ENCODE measurements at regions not wholly inside any gene's neighbourhood (a gene's known extent, or its start where the extent isn't known, plus 50 kb on each side); places are given as distances from the start of the nearest gene placed in this dataset.

- no peak for DNase-seq
- Mint-ChIP-seq H3K27me3 (peaks cover 49% of the 10 kb centered on the region), H3K9me3 (peaks cover 5 to 26% of the 10 kb centered on the region in 2 donors), H3K4me3 (no peak overlapping the region), H3K27ac (no peak overlapping the region), H3K4me1 (no peaks in the 10 kb centered on the region)
- ATAC-seq = no peak
Measured at GRCh38 chr1:4396551-4396950, 257.9 kb upstream of the AJAP1 start.

DNA sequence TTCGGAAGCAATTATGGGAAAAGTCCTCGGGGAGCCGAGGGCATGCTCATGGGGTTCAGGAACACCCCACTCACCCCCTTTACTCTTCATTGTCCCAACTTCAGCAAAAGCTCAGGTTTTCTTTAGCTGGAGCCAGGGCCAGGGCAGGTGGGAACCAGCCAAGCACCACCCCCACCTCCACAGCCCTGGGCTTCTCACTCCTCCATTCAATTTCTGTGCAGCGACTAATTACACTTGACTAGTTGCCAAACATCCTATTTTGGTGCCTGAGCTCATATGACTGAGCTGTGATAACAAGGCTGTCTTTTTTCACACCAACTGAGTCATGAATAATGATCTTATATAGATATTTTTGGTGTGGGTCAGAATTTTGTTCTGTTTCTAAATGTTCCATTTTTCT is 257.2 kb upstream of the AJAP1 start:
- no peak overlapping the region for H3K27ac Mint-ChIP-seq
- no peak overlapping the region for H3K4me3 Mint-ChIP-seq
- H3K4me1 Mint-ChIP-seq = no peaks in the 10 kb centered on the region
- DNase-seq (no peak), ATAC-seq (no peak)
- H3K27me3 Mint-ChIP-seq = peaks cover 48% of the 10 kb centered on the region
- H3K9me3 Mint-ChIP-seq = peaks cover 5 to 25% of the 10 kb centered on the region in 2 donors

DNA sequence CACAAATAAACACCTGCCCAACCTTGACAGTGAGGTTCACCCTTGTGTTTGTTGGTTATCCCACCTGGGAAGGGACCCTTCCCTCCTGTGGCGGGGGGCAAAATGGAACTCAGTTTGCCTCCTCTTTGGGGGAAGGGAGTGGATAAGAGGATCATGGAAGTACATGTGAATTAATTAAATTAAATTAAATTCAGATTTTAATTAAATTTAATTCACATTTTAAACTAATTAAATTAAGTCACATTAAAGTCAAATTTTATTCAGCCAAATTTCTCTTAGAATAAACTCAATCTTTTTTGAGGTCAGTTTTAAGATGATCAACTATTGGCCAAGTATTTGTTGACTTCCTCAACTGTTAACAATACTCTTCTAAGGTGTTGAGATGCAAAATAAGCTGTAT is 252.4 kb upstream of the AJAP1 start:
- Mint-ChIP-seq H3K27ac (no peak overlapping the region), H3K9me3 (no peaks in the 10 kb centered on the region), H3K27me3 (peaks cover 19% of the 10 kb centered on the region), H3K4me3 (no peak overlapping the region), H3K4me1 (no peaks in the 10 kb centered on the region)
- DNase-seq = no peak
- ATAC-seq = no peak

DNA sequence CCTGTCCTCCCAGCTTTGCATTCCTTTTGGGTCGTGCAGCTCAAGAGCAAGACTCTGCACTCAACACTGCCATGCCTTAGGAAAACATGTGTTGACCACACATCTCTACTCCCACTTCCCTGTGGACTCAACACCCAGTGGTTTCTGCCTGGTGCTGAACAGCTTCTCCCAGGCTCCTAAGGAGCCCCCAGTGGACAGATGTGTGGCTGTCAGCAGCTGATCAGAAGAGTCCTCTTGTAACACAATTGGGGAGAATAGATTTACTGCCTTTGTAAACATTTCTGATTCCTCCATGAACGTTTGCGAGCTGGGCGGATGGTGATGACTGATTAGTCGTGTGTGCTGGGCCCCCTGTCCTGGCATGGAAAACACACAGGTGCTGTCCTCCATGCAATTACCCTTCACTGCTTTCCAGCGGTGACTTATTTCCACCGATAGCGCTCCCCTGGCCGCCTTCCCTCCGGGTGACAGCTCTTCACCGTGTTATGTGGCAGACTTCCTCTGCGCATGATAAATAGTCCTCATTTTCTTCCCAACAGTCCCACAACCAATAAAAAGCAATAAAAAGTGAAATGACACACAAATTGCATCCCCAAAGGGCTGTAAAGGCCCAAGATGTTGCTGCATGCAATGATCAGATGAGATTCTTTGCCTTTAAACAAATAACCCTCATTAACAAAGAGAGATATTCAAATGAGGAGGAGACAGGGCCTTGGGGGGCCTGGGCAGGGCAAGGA is 249.4 kb upstream of the AJAP1 start:
- ATAC-seq (no peak), DNase-seq (no peak)
- H3K4me1 Mint-ChIP-seq = no peaks in the 10 kb centered on the region
- H3K27me3 Mint-ChIP-seq = peaks cover 22% of the 10 kb centered on the region
- H3K9me3 Mint-ChIP-seq = no peaks in the 10 kb centered on the region
- no peak overlapping the region for H3K4me3 Mint-ChIP-seq
- no peak overlapping the region for H3K27ac Mint-ChIP-seq

GRCh38 chr1:4407851-4408250 is 246.6 kb upstream of the AJAP1 start:
- no peaks in the 10 kb centered on the region for H3K4me1 Mint-ChIP-seq
- ATAC-seq (no peak), DNase-seq (no peak)
- no peak overlapping the region for H3K4me3 Mint-ChIP-seq
- no peaks in the 10 kb centered on the region for H3K9me3 Mint-ChIP-seq
- H3K27me3 Mint-ChIP-seq = peaks cover 13% of the 10 kb centered on the region
- H3K27ac Mint-ChIP-seq = no peak overlapping the region

GRCh38 chr1:4408380-4408779 is 246.0 kb upstream of the AJAP1 start:
- no peak for ATAC-seq
- H3K9me3 Mint-ChIP-seq = no peaks in the 10 kb centered on the region
- no peaks in the 10 kb centered on the region for H3K4me1 Mint-ChIP-seq
- no peak for DNase-seq
- no peak overlapping the region for H3K27ac Mint-ChIP-seq
- H3K4me3 Mint-ChIP-seq = no peak overlapping the region
- peaks cover 13% of the 10 kb centered on the region for H3K27me3 Mint-ChIP-seq

GRCh38 chr1:4411862-4412261 is 242.5 kb upstream of the AJAP1 start:
- no peak for DNase-seq
- no peak for ATAC-seq
- no peaks in the 10 kb centered on the region for H3K4me1 Mint-ChIP-seq
- no peak overlapping the region for H3K27ac Mint-ChIP-seq
- H3K27me3 Mint-ChIP-seq = peaks cover 29% of the 10 kb centered on the region
- no peak overlapping the region for H3K4me3 Mint-ChIP-seq
- peaks cover 8 to 12% of the 10 kb centered on the region in 2 donors for H3K9me3 Mint-ChIP-seq

DNA sequence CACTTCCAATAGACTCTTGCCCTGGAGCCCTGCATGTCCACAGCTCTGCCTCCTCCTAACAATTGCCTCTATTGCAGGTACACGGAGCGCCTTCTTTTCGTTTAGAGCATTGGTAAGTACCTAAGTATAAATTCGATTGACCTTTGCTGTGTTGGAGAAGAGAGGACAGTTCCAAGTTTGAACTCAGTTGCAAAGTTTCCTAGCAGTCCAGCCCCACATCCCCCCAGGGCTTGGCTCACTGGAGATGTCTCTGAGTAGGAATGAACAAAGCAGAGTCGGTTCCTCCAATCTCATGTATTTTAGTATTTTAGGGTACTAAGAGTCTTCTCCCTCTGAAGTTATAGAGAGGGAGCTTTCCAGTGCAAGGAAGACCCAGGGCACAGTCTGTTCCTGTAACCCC is 238.9 kb upstream of the AJAP1 start:
- H3K4me3 Mint-ChIP-seq = no peak overlapping the region
- ATAC-seq (no peak), DNase-seq (no peak)
- peaks cover 8 to 23% of the 10 kb centered on the region in 2 donors for H3K9me3 Mint-ChIP-seq
- H3K27me3 Mint-ChIP-seq = peaks cover 16% of the 10 kb centered on the region
- no peaks in the 10 kb centered on the region for H3K4me1 Mint-ChIP-seq
- H3K27ac Mint-ChIP-seq = no peak overlapping the region

DNA sequence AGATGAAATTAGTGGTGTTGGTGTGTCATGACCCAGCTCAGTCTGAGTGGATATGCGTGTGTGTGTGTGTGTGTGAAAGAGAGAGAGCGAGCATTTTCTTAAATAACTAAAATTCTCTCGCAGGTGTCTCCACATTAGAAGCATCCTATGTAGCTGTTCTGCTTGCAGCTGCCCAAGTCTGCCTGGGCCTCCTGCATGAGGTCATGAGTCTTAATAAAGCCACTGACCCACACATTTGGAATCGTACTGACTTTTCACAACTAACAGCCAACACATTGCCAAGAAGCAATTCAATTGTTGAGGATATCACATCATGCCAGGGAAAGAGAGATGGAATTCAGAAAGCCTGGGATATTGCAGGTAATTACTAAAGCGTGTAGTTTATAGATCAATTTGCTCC is 238.2 kb upstream of the AJAP1 start:
- H3K4me1 Mint-ChIP-seq = no peaks in the 10 kb centered on the region
- no peak overlapping the region for H3K4me3 Mint-ChIP-seq
- ATAC-seq (no peak), DNase-seq (no peak)
- H3K9me3 Mint-ChIP-seq = peaks cover 8 to 27% of the 10 kb centered on the region in 2 donors
- peaks cover 16% of the 10 kb centered on the region for H3K27me3 Mint-ChIP-seq
- no peak overlapping the region for H3K27ac Mint-ChIP-seq

GRCh38 chr1:4418021-4418420 is 236.4 kb upstream of the AJAP1 start:
- DNase-seq (no peak), ATAC-seq (no peak)
- Mint-ChIP-seq H3K27ac (no peak overlapping the region), H3K9me3 (peaks cover 8 to 27% of the 10 kb centered on the region in 2 donors), H3K27me3 (peaks cover 18% of the 10 kb centered on the region), H3K4me3 (no peak overlapping the region), H3K4me1 (no peaks in the 10 kb centered on the region)

DNA sequence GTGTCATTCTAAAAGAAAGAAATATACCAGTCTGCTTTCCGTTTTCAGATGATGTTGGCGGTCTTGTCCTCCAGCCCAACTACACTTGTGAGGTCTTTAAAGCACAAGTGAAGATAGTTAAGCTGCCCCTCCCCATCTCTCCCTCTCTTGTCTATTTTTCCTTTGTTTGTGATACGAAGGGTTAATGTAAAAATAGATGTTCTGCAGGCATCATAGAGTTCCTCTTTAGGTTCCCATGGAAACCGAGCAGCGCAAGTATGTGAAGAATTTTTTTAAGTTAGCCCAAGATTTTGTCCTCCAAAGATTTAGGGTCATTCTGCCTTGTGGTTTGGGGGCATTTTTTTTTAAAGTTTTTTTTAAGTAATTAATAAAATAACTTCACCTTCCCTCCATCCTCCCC is 232.4 kb upstream of the AJAP1 start:
- Mint-ChIP-seq H3K27me3 (peaks cover 6% of the 10 kb centered on the region), H3K4me3 (no peak overlapping the region), H3K4me1 (no peaks in the 10 kb centered on the region), H3K27ac (no peak overlapping the region), H3K9me3 (peaks cover 3 to 15% of the 10 kb centered on the region in 2 donors)
- DNase-seq (no peak), ATAC-seq (no peak)

DNA sequence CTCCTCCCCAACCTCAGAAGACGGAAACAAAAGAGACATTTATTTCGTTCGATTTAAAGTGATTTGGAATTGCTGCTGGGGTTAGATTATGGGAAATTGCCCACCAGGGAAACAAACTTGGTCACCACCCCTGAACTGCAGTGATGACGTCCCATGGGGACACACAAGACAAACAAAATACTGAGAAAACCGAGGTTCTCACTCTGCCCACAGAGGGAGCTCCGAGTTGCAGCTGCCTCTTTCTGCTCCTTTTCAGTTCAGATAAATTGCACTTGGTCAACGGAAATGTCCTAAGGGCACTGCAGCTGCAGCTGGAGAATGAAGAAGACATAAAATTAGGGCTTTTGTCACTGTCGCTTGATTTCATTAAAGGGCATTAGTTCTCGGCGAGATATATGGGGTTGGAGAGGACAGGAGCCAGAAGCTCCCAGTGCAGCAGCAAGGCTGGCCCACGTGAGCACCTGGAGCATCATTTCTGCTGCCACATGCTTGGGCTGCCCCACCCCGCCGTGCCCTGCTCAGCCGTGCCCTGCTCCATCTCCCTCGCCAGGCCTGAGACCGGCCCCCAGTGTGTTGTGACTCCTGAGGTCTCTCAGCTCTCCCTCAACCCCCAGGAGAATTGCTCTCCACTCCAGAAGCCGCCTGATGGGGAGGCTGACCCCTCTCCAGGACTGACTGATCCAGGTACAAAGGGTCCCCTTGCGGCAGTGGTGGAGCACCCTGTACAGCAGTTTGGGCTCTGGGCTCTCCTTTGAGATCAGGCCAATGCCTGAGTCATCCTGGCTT is 231.7 kb upstream of the AJAP1 start:
- Mint-ChIP-seq H3K9me3 (peaks cover 5 to 15% of the 10 kb centered on the region in 2 donors), H3K4me1 (no peaks in the 10 kb centered on the region)
- ATAC-seq = no peak

DNA sequence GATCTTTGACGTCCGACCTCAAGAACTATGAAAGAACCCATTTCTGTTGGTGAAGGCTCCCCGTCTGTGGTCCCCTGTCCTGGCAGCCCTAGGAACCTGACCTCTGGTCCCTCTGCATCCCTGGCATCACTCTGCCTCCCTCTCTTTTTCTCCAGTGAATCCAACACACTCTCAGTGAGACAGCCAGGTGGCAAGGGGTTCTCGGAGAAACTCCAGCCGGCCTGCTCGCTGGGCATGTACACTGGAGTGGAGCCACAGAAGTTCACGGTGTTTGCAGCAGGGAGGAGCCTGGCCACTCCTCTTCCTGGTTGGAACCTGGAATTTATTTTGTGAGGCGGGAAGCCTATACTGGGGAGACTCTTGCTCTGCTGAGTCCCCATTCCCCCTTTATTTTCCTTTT is 230.2 kb upstream of the AJAP1 start:
- Mint-ChIP-seq H3K27me3 (peaks cover 6% of the 10 kb centered on the region), H3K4me3 (no peak overlapping the region), H3K4me1 (no peaks in the 10 kb centered on the region), H3K9me3 (peaks cover 5 to 15% of the 10 kb centered on the region in 2 donors), H3K27ac (no peak overlapping the region)
- DNase-seq (no peak), ATAC-seq (no peak)

More for the DNA sequence above, 231.7 kb upstream of the AJAP1 start:
- peaks cover 6% of the 10 kb centered on the region for H3K27me3 Mint-ChIP-seq
- no peak overlapping the region for H3K4me3 Mint-ChIP-seq
- no peak overlapping the region for H3K27ac Mint-ChIP-seq
- no peak for DNase-seq

GRCh38 chr1:4424766-4425165 is 229.6 kb upstream of the AJAP1 start:
- H3K4me3 Mint-ChIP-seq = no peak overlapping the region
- H3K27ac Mint-ChIP-seq = no peak overlapping the region
- no peaks in the 10 kb centered on the region for H3K4me1 Mint-ChIP-seq
- peaks cover 6% of the 10 kb centered on the region for H3K27me3 Mint-ChIP-seq
- H3K9me3 Mint-ChIP-seq = peaks cover 5 to 10% of the 10 kb centered on the region in 2 donors
- ATAC-seq (no peak), DNase-seq (no peak)

DNA sequence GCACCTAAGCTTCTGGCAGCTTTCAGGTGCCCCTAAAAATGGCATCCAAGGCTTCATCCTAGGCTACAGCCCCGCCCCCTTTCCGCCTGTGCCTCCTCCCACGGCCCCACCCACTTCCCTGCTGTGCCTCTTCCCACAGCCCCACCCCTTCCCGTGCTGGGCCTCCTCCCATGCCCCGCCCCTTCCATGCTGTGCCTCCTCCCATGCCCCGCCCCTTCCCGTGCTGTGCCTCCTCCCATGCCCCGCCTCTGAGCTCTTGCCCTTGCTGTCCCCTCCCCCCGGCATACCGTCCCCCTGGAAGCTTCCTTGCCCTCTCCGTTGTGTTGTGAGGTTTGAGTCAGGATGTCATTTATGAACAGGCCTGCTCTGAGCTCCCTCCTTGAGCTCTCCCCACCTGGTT is 228.5 kb upstream of the AJAP1 start:
- no peaks in the 10 kb centered on the region for H3K4me1 Mint-ChIP-seq
- H3K27me3 Mint-ChIP-seq = peaks cover 6% of the 10 kb centered on the region
- H3K4me3 Mint-ChIP-seq = no peak overlapping the region
- peaks cover under 1 to 5% of the 10 kb centered on the region in 2 donors for H3K9me3 Mint-ChIP-seq
- DNase-seq (no peak), ATAC-seq (no peak)
- H3K27ac Mint-ChIP-seq = no peak overlapping the region

- Mint-ChIP-seq H3K9me3 (peaks cover 0 to 5% of the 10 kb centered on the region in 2 donors), H3K27ac (peak overlapping the region in 1 of 2 donors; percentile 30), H3K4me3 (no peak overlapping the region), H3K4me1 (no peaks in the 10 kb centered on the region), H3K27me3 (no peaks in the 10 kb centered on the region)
- ATAC-seq (no peak), DNase-seq (no peak)
Measured at GRCh38 chr1:4428711-4429110, 225.7 kb upstream of the AJAP1 start.
